ENCODE measurements at regions not wholly inside any gene's neighbourhood (a gene's known extent, or its start where the extent isn't known, plus 50 kb on each side); places are given as distances from the start of the nearest gene placed in this dataset.

DNA sequence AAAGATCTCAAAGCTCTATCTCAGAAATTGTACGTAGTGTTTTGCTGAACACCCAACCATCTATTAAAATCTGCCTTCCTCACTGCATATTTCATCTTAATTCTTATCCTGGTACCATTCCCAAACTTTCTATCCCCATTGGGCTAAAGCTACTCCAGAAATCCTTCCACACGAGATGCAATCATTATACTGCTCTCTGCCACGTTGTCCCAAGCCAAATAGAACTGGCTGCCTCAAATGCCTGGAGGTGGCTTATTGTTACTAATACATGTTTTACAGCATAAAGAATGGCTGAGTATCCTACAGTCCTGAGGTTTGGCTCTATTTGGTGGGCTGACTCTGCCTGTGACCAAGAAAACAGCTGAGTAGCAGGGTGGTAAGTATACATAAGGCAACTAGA lies 306.0 kb upstream of the ACVR2A start:
- no peak overlapping the region for H3K9ac ChIP-seq (ENCODE audit: low read length)
- no peak overlapping the region for H3K4me3 ChIP-seq (ENCODE audit: low read depth, low read length)
- no peaks in the 10 kb centered on the region for H3K4me1 ChIP-seq (ENCODE audit: control insufficient read depth, insufficient read depth, low read length)
- H3K9me3 ChIP-seq (ENCODE audit: control insufficient read depth, insufficient read depth, low read depth, low read length), result no peaks in the 10 kb centered on the region
- H3K36me3 ChIP-seq (ENCODE audit: control insufficient read depth, insufficient read depth, low read length), result no peaks in the 10 kb centered on the region
- H3K27ac ChIP-seq (ENCODE audit: low read depth, low read length), result no peak overlapping the region
- H3K27me3 ChIP-seq (ENCODE audit: control insufficient read depth, insufficient read depth, low read length), result no peaks in the 10 kb centered on the region

- Histone ChIP-seq H3K9me3 (ENCODE audit: control insufficient read depth, insufficient read depth, low read depth, low read length) (no peaks in the 10 kb centered on the region), H3K27me3 (ENCODE audit: control insufficient read depth, insufficient read depth, low read length) (no peaks in the 10 kb centered on the region), H3K4me1 (ENCODE audit: control insufficient read depth, insufficient read depth, low read length) (no peaks in the 10 kb centered on the region), H3K9ac (ENCODE audit: low read length) (no peak overlapping the region), H3K27ac (ENCODE audit: low read depth, low read length) (no peak overlapping the region), H3K4me3 (ENCODE audit: low read depth, low read length) (no peak overlapping the region), H3K36me3 (ENCODE audit: control insufficient read depth, insufficient read depth, low read length) (no peaks in the 10 kb centered on the region)
These were observed 306.7 kb upstream of the ACVR2A start for GRCh38 chr2:147538088-147538487.

DNA sequence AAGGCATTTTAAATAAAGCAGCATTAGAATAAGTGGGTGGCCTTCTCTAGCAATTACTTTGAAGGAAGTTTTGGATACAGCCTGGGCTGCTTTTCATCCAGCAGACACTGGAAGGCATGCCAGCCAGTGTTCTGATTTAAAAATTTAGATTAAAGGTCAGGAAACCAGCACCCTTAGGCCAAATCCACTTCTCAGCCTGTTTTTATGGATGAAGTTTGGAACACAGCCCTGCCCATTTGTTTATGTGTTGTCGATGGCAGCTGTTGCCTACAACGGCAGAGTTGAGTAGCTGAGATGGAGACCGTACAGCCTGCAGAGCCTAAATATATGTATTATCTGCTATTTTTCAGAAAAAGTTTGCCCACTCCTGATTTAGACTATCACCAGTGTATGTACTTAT lies 313.6 kb upstream of the ACVR2A start:
- no peaks in the 10 kb centered on the region for H3K36me3 ChIP-seq (ENCODE audit: control insufficient read depth, insufficient read depth, low read length)
- H3K4me3 ChIP-seq (ENCODE audit: low read depth, low read length), result no peak overlapping the region
- no peaks in the 10 kb centered on the region for H3K9me3 ChIP-seq (ENCODE audit: control insufficient read depth, insufficient read depth, low read depth, low read length)
- no peaks in the 10 kb centered on the region for H3K4me1 ChIP-seq (ENCODE audit: control insufficient read depth, insufficient read depth, low read length)
- no peaks in the 10 kb centered on the region for H3K27me3 ChIP-seq (ENCODE audit: control insufficient read depth, insufficient read depth, low read length)
- H3K9ac ChIP-seq (ENCODE audit: low read length), result no peak overlapping the region
- H3K27ac ChIP-seq (ENCODE audit: low read depth, low read length), result no peak overlapping the region

- Histone ChIP-seq H3K9ac (ENCODE audit: low read length) (no peak overlapping the region), H3K9me3 (ENCODE audit: control insufficient read depth, insufficient read depth, low read depth, low read length) (no peaks in the 10 kb centered on the region), H3K36me3 (ENCODE audit: control insufficient read depth, insufficient read depth, low read length) (no peaks in the 10 kb centered on the region), H3K27ac (ENCODE audit: low read depth, low read length) (no peak overlapping the region), H3K4me1 (ENCODE audit: control insufficient read depth, insufficient read depth, low read length) (no peaks in the 10 kb centered on the region), H3K4me3 (ENCODE audit: low read depth, low read length) (no peak overlapping the region), H3K27me3 (ENCODE audit: control insufficient read depth, insufficient read depth, low read length) (no peaks in the 10 kb centered on the region)
These were observed 314.8 kb upstream of the ACVR2A start for GRCh38 chr2:147530033-147530432.

DNA sequence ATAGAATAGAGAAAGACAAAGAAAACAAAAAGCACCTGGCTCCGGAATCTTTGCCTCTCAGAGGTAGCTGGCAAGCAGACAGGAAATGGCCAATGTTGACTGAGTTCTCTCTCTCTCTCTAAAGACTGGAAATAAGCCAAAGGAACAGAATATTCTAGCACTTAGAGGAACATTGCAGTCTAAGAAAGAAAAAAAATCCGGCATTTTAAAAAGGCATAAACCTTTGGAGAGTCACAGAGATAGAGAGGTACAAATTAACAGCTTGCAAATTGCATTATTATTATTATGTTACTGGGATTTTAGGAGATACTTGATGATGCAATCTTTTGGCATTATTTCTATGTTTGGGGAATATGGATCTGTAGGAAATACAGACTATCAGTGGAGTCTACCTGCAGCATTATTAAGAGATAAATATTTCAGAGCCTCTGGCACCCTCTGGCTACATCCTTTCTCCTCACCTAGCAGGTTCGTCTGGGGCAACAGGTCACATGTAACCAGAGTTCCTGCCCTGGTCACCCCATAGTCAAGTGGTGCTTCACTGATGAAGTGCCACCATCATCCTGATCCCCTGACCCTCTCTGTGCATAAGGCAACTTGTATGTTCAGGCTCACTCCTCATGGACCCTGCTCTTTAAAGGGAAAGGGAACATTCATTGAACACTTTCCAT lies 318.9 kb upstream of the ACVR2A start:
- Histone ChIP-seq H3K9ac (ENCODE audit: low read length) (no peak overlapping the region), H3K4me3 (ENCODE audit: low read depth, low read length) (no peak overlapping the region), H3K27ac (ENCODE audit: low read depth, low read length) (no peak overlapping the region), H3K27me3 (ENCODE audit: control insufficient read depth, insufficient read depth, low read length) (no peaks in the 10 kb centered on the region), H3K9me3 (ENCODE audit: control insufficient read depth, insufficient read depth, low read depth, low read length) (0 out of 2 replicates have a peak, but pooled peaks cover 4% of the 10 kb centered on the region), H3K4me1 (ENCODE audit: control insufficient read depth, insufficient read depth, low read length) (no peaks in the 10 kb centered on the region), H3K36me3 (ENCODE audit: control insufficient read depth, insufficient read depth, low read length) (no peaks in the 10 kb centered on the region)

DNA sequence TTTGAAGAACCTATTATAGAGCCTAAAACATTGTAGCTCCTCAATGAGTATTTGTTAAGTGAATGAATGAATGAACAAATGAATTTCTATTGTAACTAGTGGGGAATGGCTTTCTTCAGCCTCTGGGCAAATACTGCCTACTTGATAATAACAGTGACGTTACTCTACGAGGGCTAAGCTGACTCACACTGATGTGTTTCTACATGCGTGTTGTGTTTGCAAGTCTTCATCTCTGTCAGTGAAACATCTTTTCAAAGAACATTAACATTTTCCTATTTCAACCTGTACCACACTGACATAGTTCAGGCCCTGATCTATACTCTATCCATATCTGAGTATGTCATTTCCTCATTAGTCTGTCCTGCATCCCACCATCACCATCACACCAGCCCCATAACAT lies 319.9 kb upstream of the ACVR2A start:
- no peak overlapping the region for H3K9ac ChIP-seq (ENCODE audit: low read length)
- 0 out of 2 replicates have a peak, but pooled peaks cover 4% of the 10 kb centered on the region for H3K9me3 ChIP-seq (ENCODE audit: control insufficient read depth, insufficient read depth, low read depth, low read length)
- no peaks in the 10 kb centered on the region for H3K27me3 ChIP-seq (ENCODE audit: control insufficient read depth, insufficient read depth, low read length)
- no peaks in the 10 kb centered on the region for H3K4me1 ChIP-seq (ENCODE audit: control insufficient read depth, insufficient read depth, low read length)
- H3K36me3 ChIP-seq (ENCODE audit: control insufficient read depth, insufficient read depth, low read length), result no peaks in the 10 kb centered on the region
- H3K27ac ChIP-seq (ENCODE audit: low read depth, low read length), result no peak overlapping the region
- no peak overlapping the region for H3K4me3 ChIP-seq (ENCODE audit: low read depth, low read length)

- Histone ChIP-seq H3K27me3 (ENCODE audit: control insufficient read depth, insufficient read depth, low read length) (no peaks in the 10 kb centered on the region), H3K4me1 (ENCODE audit: control insufficient read depth, insufficient read depth, low read length) (no peaks in the 10 kb centered on the region), H3K36me3 (ENCODE audit: control insufficient read depth, insufficient read depth, low read length) (no peaks in the 10 kb centered on the region), H3K27ac (ENCODE audit: low read depth, low read length) (no peak overlapping the region), H3K4me3 (ENCODE audit: low read depth, low read length) (no peak overlapping the region), H3K9me3 (ENCODE audit: control insufficient read depth, insufficient read depth, low read depth, low read length) (0 out of 2 replicates have a peak, but pooled peaks cover 4% of the 10 kb centered on the region), H3K9ac (ENCODE audit: low read length) (no peak overlapping the region)
These were observed 321.4 kb upstream of the ACVR2A start for GRCh38 chr2:147523415-147523814.

DNA sequence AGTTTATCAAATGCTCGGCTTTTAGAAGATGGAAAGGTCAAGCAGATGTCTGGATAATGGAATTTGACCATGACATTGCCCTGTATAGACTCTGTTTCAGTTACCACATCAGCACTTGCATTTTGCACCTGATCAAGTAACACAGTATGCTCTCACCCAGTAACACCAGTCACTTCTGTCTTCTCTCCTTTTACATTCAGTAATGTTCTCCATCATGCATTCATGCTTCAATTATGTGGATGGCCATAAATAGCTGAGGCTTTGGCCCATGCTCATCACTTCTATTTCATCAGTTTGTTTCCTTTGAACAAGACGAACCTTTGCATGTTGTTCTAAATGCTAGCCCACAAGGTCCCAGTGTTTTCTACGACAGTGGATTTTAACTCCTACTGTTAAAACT lies 322.9 kb upstream of the ACVR2A start:
- H3K36me3 ChIP-seq (ENCODE audit: control insufficient read depth, insufficient read depth, low read length), result no peaks in the 10 kb centered on the region
- H3K9ac ChIP-seq (ENCODE audit: low read length), result no peak overlapping the region
- H3K27me3 ChIP-seq (ENCODE audit: control insufficient read depth, insufficient read depth, low read length), result no peaks in the 10 kb centered on the region
- 0 out of 2 replicates have a peak, but pooled peaks cover 4% of the 10 kb centered on the region for H3K9me3 ChIP-seq (ENCODE audit: control insufficient read depth, insufficient read depth, low read depth, low read length)
- H3K4me3 ChIP-seq (ENCODE audit: low read depth, low read length), result no peak overlapping the region
- H3K27ac ChIP-seq (ENCODE audit: low read depth, low read length), result no peak overlapping the region
- no peaks in the 10 kb centered on the region for H3K4me1 ChIP-seq (ENCODE audit: control insufficient read depth, insufficient read depth, low read length)

DNA sequence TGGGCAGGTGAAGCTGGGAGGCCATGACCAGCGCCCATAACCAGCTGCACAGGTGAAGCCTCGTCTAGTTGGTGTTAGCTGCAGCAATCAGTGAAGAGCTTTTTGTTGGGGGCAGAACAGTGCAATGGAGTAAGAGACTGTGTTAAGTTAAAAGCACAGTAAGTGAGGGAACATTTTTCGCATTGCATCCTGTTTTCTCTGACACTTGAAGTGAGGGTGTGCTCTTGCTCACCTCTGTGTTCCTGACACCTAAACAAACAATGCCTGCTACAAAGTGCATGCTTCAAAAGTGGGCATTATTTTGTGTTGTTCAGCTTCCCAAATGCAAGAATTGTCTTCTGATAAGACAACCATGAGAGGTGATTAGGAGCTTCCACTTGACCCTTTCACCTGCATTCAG lies 324.0 kb upstream of the ACVR2A start:
- no peaks in the 10 kb centered on the region for H3K4me1 ChIP-seq (ENCODE audit: control insufficient read depth, insufficient read depth, low read length)

DNA sequence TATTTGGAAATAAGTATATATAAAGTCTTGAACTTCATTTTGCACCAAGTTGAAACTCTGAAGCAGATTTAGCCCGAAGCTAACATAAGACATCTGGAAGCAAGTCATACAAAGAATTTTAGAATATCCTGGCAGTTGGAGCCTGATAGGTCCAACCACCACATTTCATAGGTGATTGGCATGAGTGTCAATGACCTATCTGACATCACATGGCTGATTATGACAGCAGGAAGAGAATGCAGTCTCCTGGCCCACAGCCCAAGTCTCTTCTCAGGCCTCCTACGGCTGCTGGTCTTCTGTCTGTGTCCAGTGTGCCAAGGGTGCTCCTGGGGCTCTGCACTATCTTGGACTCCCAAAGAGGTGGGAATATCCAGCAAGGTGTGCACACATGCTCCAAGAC lies 325.7 kb upstream of the ACVR2A start:
- H3K27ac ChIP-seq (ENCODE audit: low read depth, low read length), result no peak overlapping the region
- no peak overlapping the region for H3K4me3 ChIP-seq (ENCODE audit: low read depth, low read length)
- H3K4me1 ChIP-seq (ENCODE audit: control insufficient read depth, insufficient read depth, low read length), result no peaks in the 10 kb centered on the region
- H3K27me3 ChIP-seq (ENCODE audit: control insufficient read depth, insufficient read depth, low read length), result no peaks in the 10 kb centered on the region
- 0 out of 2 replicates have a peak, but pooled peaks cover 4% of the 10 kb centered on the region for H3K9me3 ChIP-seq (ENCODE audit: control insufficient read depth, insufficient read depth, low read depth, low read length)
- no peak overlapping the region for H3K9ac ChIP-seq (ENCODE audit: low read length)
- no peaks in the 10 kb centered on the region for H3K36me3 ChIP-seq (ENCODE audit: control insufficient read depth, insufficient read depth, low read length)

More for the DNA sequence above, 324.0 kb upstream of the ACVR2A start:
- 0 out of 2 replicates have a peak, but pooled peaks cover 4% of the 10 kb centered on the region for H3K9me3 ChIP-seq (ENCODE audit: control insufficient read depth, insufficient read depth, low read depth, low read length)
- no peak overlapping the region for H3K27ac ChIP-seq (ENCODE audit: low read depth, low read length)
- no peak overlapping the region for H3K9ac ChIP-seq (ENCODE audit: low read length)
- H3K36me3 ChIP-seq (ENCODE audit: control insufficient read depth, insufficient read depth, low read length), result no peaks in the 10 kb centered on the region
- H3K4me3 ChIP-seq (ENCODE audit: low read depth, low read length), result no peak overlapping the region
- no peaks in the 10 kb centered on the region for H3K27me3 ChIP-seq (ENCODE audit: control insufficient read depth, insufficient read depth, low read length)

- Histone ChIP-seq H3K9me3 (ENCODE audit: control insufficient read depth, insufficient read depth, low read depth, low read length) (no peaks in the 10 kb centered on the region), H3K4me3 (ENCODE audit: low read depth, low read length) (no peak overlapping the region), H3K4me1 (ENCODE audit: control insufficient read depth, insufficient read depth, low read length) (peaks cover 3% of the 10 kb centered on the region), H3K36me3 (ENCODE audit: control insufficient read depth, insufficient read depth, low read length) (no peaks in the 10 kb centered on the region), H3K9ac (ENCODE audit: low read length) (no peak overlapping the region), H3K27me3 (ENCODE audit: control insufficient read depth, insufficient read depth, low read length) (no peaks in the 10 kb centered on the region), H3K27ac (ENCODE audit: low read depth, low read length) (no peak overlapping the region)
These were observed 329.6 kb upstream of the ACVR2A start for GRCh38 chr2:147515213-147515612.

All from HUES6 (cell line).